GM12873 (cell line): ENCODE measurements at regions not wholly inside any gene's neighbourhood (a gene's known extent, or its start where the extent isn't known, plus 50 kb on each side); places are given as distances from the start of the nearest gene placed in this dataset.

Experiments used
- CTCF ChIP-seq: IDR thresholded peaks from 2 replicates; pipeline ENCODE4 v1.5.1; 2012; ENCODE audit warnings: low read depth, mild to moderate bottlenecking, moderate library complexity, low read length, control low read depth; ENCODE audit not compliant: insufficient read depth; ENCODE audit errors: missing control alignments

DNA sequence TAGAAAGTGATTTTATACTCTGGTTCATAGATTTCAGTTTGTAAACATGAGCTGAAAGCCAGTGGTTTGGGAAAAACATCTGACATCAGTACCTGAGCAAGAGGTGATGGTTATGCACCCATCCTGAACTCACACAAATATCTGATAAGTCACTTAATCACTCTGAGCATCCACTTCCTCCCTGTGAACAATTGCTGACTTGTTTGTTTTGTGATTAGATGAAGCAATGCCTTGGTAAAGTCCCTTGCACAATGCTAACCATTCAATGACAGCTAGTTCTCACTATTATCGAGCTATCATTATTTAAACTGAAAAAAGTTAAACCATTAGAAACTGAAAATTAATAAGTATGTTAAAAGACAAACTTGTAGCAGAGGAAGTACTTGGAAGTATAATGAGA is 303.0 kb downstream of the PLOD2 start:
- TF ChIP-seq CTCF = no peak

GRCh38 chr3:145864336-145864735 is 296.6 kb downstream of the PLOD2 start:
- no peak for TF ChIP-seq CTCF

DNA sequence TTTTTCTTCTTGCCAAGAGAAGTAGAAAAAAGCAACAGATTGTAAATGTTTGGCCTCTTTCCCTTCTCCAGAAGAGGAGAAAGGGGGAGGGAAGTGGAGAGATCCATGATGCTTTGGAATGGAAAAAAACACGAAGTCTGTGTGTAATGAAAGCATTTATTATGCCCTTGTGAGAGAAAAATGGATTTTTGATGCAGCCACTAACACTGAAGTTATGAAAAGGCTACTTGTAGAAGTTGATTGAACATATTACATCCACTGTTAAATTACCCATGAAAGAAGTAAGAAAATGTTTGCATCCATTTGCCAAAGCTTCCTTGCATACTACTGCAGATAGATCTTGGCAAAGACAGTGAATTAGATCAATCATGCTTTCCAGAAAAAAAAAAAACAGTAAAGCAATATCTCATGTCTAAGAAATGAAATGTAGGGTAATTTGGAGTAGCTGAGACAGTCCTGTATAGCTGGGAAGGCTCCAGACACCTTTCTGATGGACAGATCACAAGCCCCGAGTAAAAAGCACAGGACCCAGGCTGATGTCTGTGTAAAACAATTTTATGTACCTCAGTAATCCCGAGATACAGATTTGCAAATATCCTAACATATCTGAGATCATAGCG is 295.5 kb downstream of the PLOD2 start:
- TF ChIP-seq CTCF = no peak

GRCh38 chr3:145869958-145870357 is 291.0 kb downstream of the PLOD2 start:
- no peak for TF ChIP-seq CTCF

DNA sequence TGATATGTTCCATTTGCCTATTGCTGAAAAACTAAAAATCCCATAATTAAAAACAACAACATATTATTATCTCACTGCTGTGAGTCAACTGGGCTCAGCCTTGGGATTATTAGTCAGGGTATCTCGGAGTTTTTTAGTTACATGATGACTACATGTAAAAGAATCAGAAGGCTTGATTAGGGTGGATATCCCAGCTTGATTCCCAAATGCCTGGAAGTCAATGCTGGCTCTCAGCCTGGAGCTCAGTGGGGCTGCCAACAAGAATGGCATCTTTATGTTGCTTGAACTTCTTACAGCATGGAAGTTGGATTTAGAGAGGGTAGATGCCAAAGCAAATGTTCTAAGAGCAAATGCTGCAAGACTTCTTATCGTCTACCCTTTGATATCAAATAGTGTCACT is 278.5 kb downstream of the PLOD2 start:
- TF ChIP-seq CTCF = no peak

GRCh38 chr3:145889730-145890129 is 271.3 kb downstream of the PLOD2 start:
- TF ChIP-seq CTCF = no peak

DNA sequence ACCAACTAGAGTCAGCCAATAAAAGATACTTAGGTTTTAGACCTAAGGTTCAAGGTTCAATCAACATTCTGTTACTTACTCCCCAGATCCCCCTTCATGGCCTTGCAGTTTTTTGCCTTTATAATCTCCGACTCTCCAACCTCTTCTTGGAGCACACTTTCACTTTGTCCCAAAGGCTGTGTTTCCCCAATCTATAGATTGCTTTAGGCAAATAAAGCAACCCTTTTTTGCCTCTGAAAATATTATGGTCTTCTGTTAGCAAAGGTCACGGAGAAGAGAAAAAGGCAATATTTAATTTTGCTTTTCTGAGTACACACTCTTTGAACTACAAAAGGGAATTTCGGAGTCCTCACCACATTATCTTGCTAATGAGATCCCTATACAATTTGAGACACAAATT is 268.1 kb downstream of the PLOD2 start:
- no peak for TF ChIP-seq CTCF
